GM23338 (cell line): ENCODE measurements at regions not wholly inside any gene's neighbourhood (a gene's known extent, or its start where the extent isn't known, plus 50 kb on each side); places are given as distances from the start of the nearest gene placed in this dataset.
A peak's percentile ranks its signal among the peaks of the same experiment; 100 is the strongest.

Experiments
- ATAC-seq: fragments of 200-7000 bp; cut with Tn5 transposase; 3 replicates; pipeline ENCODE4 v1.9.1; 2020
- DNase-seq: peaks from one replicate; pipeline ENCODE4 v3.0.0-alpha.2; 2015; ENCODE audit warnings: low spot score
- H2AFZ ChIP-seq: fragments of 200-600 bp; sonication (generic); 2 replicates; pipeline ENCODE4 v1.8.0; 2016; ENCODE audit warnings: antibody characterized with exemption, mild to moderate bottlenecking, moderate library complexity
- H3F3A ChIP-seq: fragments of 200-600 bp; sonication (generic); replicated peaks from 2 replicates; pipeline ENCODE4 v1.8.0; 2017; ENCODE audit warnings: antibody characterized with exemption, mixed run types, low read depth
- H3K27ac ChIP-seq: fragments of 200-600 bp; sonication (generic); 2 replicates; pipeline ENCODE4 v1.6.1; 2016; ENCODE audit warnings: low read depth
- H3K27me3 ChIP-seq: fragments of 200-600 bp; sonication (generic); 2 replicates; pipeline ENCODE4 v1.8.0; 2016; ENCODE audit warnings: mild to moderate bottlenecking, mixed run types, moderate library complexity; ENCODE audit not compliant: insufficient read depth
- H3K36me3 ChIP-seq: fragments of 200-600 bp; sonication (generic); 2 replicates; pipeline ENCODE4 v1.8.0; 2016; ENCODE audit warnings: mild to moderate bottlenecking; ENCODE audit not compliant: insufficient read depth
- H3K4me1 ChIP-seq: fragments of 200-600 bp; sonication (generic); 2 replicates; pipeline ENCODE4 v1.8.0; 2016; ENCODE audit warnings: mild to moderate bottlenecking, moderate library complexity; ENCODE audit not compliant: insufficient read depth
- H3K4me2 ChIP-seq: fragments of 200-600 bp; sonication (generic); 2 replicates; pipeline ENCODE4 v1.7.1; 2017; ENCODE audit warnings: mixed run types
- H3K4me3 ChIP-seq: fragments of 200-600 bp; sonication (generic); 2 replicates; pipeline ENCODE4 v1.6.1; 2016; ENCODE audit warnings: mixed run types
- H3K79me2 ChIP-seq: fragments of 200-600 bp; sonication (generic); replicated peaks from 2 replicates; pipeline ENCODE4 v1.8.0; 2017; ENCODE audit warnings: mild to moderate bottlenecking; ENCODE audit not compliant: insufficient read depth
- H3K9me2 ChIP-seq: fragments of 200-600 bp; sonication (generic); 2 replicates; pipeline ENCODE4 v1.8.0; 2017; ENCODE audit not compliant: insufficient read depth
- H4K20me1 ChIP-seq: fragments of 200-600 bp; sonication (generic); replicated peaks from 2 replicates; pipeline ENCODE4 v1.8.0; 2017; ENCODE audit warnings: mild to moderate bottlenecking; ENCODE audit not compliant: insufficient read depth
- H3K27ac Mint-ChIP-seq: 2 replicates; pipeline ENCODE4 v1.8.0; 2020; ENCODE audit warnings: inconsistent platforms, mild to moderate bottlenecking, moderate library complexity, mixed read lengths
- H3K27me3 Mint-ChIP-seq: 3 replicates; pipeline ENCODE4 v1.8.0; 2022; ENCODE audit warnings: low read depth, mild to moderate bottlenecking, moderate library complexity, mixed read lengths, inconsistent platforms; ENCODE audit not compliant: insufficient read depth, poor library complexity
- H3K36me3 Mint-ChIP-seq: 3 replicates; pipeline ENCODE4 v1.8.0; 2021; ENCODE audit warnings: low read depth, mild to moderate bottlenecking, inconsistent platforms, moderate library complexity, mixed read lengths
- H3K4me1 Mint-ChIP-seq: 3 replicates; pipeline ENCODE4 v1.8.0; 2020; ENCODE audit warnings: mild to moderate bottlenecking, inconsistent platforms, mixed read lengths
- H3K4me3 Mint-ChIP-seq: 3 replicates; pipeline ENCODE4 v1.8.0; 2021; ENCODE audit warnings: moderate library complexity, mild to moderate bottlenecking, inconsistent platforms, mixed read lengths
- H3K9me3 Mint-ChIP-seq: 3 replicates; pipeline ENCODE4 v1.8.0; 2020; ENCODE audit warnings: moderate library complexity, mild to moderate bottlenecking, inconsistent platforms, mixed read lengths
- CREB1 ChIP-seq: fragments of 250-450 bp; sonication (Bioruptor Pico); IDR thresholded peaks from 2 replicates; pipeline ENCODE4 v1.5.0; 2020; ENCODE audit warnings: low read depth, mild to moderate bottlenecking, moderate library complexity
- JUNB ChIP-seq: IDR thresholded peaks from one replicate; pipeline ENCODE4 v1.6.1; 2016; ENCODE audit warnings: antibody characterized with exemption; ENCODE audit not compliant: unreplicated experiment
- NANOG ChIP-seq: IDR thresholded peaks from 2 replicates; pipeline ENCODE4 v1.6.1; 2016; ENCODE audit warnings: antibody characterized with exemption, borderline replicate concordance
- POLR2AphosphoS5 ChIP-seq: IDR thresholded peaks from 2 replicates; pipeline ENCODE4 v1.6.1; 2016; ENCODE audit warnings: antibody characterized with exemption, low read depth
- ZNF114 ChIP-seq: fragments of 250-450 bp; sonication (Bioruptor Pico); IDR thresholded peaks from 2 replicates; pipeline ENCODE4 v1.5.0; 2020; ENCODE audit warnings: mild to moderate bottlenecking, moderate library complexity
- ZNF331 ChIP-seq: fragments of 250-450 bp; sonication (Bioruptor Pico); IDR thresholded peaks from 2 replicates; pipeline ENCODE4 v1.5.0; 2020; ENCODE audit warnings: low read depth, mild to moderate bottlenecking, moderate library complexity
- TF ChIP-seq, protein P1 (sequence below): fragments of 250-450 bp; sonication (Bioruptor Pico); IDR thresholded peaks from 2 replicates; pipeline ENCODE4 v1.5.0; 2020; ENCODE audit warnings: mild to moderate bottlenecking, moderate library complexity

DNA sequence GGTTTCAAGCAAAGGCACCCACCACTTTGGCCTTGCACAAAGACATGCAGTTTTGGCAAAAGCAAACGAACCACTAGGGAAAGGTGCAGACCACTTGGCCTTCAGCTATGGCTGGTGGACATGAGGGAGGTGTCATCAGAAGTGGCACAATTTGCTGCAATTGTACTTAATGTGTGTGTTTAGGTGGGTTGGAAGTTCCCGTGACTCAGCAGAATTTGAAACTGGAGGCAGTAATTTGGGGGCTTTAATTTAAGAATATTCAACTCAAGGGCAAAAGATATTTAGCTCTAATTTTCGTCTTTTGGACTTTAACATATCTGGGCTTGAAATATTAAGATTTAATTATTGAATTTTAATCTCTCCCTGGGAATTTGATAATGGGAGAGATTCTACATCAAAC, 115.6 kb upstream of the NOCT start (continued):
- TF ChIP-seq, protein P1, sequence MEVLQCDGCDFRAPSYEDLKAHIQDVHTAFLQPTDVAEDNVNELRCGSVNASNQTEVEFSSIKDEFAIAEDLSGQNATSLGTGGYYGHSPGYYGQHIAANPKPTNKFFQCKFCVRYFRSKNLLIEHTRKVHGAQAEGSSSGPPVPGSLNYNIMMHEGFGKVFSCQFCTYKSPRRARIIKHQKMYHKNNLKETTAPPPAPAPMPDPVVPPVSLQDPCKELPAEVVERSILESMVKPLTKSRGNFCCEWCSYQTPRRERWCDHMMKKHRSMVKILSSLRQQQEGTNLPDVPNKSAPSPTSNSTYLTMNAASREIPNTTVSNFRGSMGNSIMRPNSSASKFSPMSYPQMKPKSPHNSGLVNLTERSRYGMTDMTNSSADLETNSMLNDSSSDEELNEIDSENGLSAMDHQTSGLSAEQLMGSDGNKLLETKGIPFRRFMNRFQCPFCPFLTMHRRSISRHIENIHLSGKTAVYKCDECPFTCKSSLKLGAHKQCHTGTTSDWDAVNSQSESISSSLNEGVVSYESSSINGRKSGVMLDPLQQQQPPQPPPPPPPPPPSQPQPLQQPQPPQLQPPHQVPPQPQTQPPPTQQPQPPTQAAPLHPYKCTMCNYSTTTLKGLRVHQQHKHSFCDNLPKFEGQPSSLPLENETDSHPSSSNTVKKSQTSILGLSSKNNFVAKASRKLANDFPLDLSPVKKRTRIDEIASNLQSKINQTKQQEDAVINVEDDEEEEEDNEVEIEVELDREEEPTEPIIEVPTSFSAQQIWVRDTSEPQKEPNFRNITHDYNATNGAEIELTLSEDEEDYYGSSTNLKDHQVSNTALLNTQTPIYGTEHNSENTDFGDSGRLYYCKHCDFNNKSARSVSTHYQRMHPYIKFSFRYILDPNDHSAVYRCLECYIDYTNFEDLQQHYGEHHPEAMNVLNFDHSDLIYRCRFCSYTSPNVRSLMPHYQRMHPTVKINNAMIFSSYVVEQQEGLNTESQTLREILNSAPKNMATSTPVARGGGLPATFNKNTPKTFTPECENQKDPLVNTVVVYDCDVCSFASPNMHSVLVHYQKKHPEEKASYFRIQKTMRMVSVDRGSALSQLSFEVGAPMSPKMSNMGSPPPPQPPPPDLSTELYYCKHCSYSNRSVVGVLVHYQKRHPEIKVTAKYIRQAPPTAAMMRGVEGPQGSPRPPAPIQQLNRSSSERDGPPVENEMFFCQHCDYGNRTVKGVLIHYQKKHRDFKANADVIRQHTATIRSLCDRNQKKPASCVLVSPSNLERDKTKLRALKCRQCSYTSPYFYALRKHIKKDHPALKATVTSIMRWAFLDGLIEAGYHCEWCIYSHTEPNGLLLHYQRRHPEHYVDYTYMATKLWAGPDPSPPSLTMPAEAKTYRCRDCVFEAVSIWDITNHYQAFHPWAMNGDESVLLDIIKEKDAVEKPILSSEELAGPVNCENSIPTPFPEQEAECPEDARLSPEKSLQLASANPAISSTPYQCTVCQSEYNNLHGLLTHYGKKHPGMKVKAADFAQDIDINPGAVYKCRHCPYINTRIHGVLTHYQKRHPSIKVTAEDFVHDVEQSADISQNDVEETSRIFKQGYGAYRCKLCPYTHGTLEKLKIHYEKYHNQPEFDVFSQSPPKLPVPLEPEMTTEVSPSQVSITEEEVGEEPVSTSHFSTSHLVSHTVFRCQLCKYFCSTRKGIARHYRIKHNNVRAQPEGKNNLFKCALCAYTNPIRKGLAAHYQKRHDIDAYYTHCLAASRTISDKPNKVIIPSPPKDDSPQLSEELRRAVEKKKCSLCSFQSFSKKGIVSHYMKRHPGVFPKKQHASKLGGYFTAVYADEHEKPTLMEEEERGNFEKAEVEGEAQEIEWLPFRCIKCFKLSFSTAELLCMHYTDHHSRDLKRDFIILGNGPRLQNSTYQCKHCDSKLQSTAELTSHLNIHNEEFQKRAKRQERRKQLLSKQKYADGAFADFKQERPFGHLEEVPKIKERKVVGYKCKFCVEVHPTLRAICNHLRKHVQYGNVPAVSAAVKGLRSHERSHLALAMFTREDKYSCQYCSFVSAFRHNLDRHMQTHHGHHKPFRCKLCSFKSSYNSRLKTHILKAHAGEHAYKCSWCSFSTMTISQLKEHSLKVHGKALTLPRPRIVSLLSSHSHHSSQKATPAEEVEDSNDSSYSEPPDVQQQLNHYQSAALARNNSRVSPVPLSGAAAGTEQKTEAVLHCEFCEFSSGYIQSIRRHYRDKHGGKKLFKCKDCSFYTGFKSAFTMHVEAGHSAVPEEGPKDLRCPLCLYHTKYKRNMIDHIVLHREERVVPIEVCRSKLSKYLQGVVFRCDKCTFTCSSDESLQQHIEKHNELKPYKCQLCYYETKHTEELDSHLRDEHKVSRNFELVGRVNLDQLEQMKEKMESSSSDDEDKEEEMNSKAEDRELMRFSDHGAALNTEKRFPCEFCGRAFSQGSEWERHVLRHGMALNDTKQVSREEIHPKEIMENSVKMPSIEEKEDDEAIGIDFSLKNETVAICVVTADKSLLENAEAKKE: no peak

DNA sequence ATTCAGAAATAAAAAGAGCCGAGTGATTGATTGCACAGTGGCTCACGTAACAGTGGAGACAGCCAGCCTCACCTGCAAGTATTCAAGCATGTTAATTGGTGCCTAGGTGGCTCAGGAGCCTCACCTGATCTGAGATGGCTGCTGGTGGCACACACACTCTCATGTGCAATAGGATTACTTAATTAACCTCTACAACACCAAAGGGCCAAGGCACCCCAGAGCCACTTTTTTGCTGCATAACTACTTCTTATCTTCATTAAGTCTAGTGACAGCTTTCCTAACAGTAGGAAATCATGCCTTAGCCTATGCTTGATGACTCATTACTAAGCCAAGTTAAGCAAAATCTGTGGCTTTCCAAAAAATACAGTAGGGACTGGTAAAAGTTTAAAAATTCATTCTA, 117.3 kb upstream of the NOCT start:
- Mint-ChIP-seq H3K36me3 (no peaks in the 10 kb centered on the region), H3K27me3 (peaks cover 5% of the 10 kb centered on the region), H3K9me3 (no peaks in the 10 kb centered on the region), H3K4me3 (no peak overlapping the region), H3K4me1 (no peaks in the 10 kb centered on the region; the same call in 2 of the 3 replicates), H3K27ac (no peak overlapping the region; the same call in 1 of the 2 replicates)
- Histone ChIP-seq H3K79me2 (no peaks in the 10 kb centered on the region), H3K4me3 (no peak overlapping the region), H3K36me3 (no peaks in the 10 kb centered on the region), H3K9me2 (no peaks in the 10 kb centered on the region), H3K4me2 (no peak overlapping the region), H3K27me3 (no peaks in the 10 kb centered on the region), H4K20me1 (no peaks in the 10 kb centered on the region), H3K4me1 (peaks cover 4% of the 10 kb centered on the region; the same call in 1 of the 2 replicates), H2AFZ (peak overlapping the region; percentile 72), H3F3A (no peaks in the 10 kb centered on the region), H3K27ac (0 out of 2 replicates have a peak overlapping the region, but pooled peaks have one; percentile 14)
- TF ChIP-seq ZNF331 (no peak), NANOG (no peak), JUNB (no peak), ZNF114 (CRISPR knock-in tag) (no peak), CREB1 (CRISPR knock-in tag) (no peak), POLR2AphosphoS5 (no peak)
- DNase-seq (no peak), ATAC-seq (no peak)
